HG03135 (cell line): ENCODE measurements at regions not wholly inside any gene's neighbourhood (a gene's known extent, or its start where the extent isn't known, plus 50 kb on each side); places are given as distances from the start of the nearest gene placed in this dataset.
"Not testable (repeated sequence)": the region's sequence is repeated elsewhere in the genome, so short reads cannot be mapped to it uniquely, and the experiment has no call there.

Experiments used
- ATAC-seq: cut with Tn5 transposase; IDR thresholded peaks from one replicate; pipeline ENCODE4 v1.9.1; 2021; ENCODE audit warnings: mild to moderate bottlenecking, moderate library complexity; ENCODE audit not compliant: unreplicated experiment

DNA sequence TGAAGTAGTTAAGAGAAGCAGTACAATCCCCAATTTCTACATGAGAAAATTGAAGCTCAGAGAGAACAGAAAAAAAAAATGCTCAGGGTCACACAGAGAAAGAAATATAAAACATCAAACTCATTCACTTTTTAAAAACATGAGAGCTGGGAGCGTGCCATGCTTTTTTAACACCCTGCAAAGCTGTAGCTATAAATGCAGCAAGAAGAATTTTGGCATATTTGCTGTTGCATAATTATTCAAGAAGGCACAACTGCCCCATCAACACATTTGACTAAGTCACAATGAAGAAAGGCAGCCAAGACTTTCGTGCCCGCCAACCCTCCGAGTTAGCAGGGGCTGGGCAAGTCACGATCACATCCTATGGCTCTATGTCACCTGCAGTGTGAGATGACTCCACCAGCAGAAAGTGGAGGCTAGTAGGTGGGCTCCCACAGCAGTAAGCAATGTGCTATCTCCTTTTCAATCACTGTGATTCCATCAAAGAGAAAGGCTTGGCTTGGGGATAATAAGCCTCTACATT lies 214.8 kb downstream of the DHX15 start:
- no peak for ATAC-seq

DNA sequence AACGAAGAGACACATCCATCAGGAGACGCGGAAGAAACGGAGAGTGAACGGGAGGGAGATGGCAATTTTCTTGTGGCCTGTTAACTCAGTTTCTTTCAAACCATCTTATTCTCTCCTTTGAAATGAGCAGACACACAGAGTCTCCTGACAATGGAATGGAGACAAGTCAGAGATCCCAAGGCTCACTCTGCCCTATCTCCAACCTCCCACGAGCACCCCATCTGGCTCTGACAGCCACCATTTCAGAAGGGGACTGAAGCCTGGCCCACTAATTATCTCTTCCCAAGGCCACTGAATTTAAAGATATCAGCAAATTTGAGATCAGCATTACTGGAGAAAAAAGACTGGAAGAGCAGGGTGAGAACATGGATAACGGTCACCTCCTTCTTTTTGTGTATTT lies 215.6 kb downstream of the DHX15 start:
- ATAC-seq: no peak

DNA sequence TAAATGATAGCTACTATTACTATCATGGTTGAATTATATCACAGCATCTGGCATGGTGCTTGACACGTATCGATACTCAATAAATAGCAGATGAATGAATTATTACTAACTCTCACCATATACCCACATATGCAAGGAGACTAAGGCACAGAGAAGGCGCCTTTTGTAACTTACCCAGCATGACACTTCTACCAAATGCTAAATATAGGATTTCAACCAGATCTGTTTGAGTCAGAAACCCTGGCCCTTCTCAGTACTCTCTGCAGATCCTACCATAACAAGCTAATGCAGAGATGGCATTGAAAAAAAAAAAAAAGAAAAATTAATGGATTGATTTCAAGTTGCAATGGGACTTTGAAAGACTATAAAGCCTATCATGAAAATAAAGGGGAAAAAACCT lies 219.5 kb downstream of the DHX15 start:
- ATAC-seq: no peak

DNA sequence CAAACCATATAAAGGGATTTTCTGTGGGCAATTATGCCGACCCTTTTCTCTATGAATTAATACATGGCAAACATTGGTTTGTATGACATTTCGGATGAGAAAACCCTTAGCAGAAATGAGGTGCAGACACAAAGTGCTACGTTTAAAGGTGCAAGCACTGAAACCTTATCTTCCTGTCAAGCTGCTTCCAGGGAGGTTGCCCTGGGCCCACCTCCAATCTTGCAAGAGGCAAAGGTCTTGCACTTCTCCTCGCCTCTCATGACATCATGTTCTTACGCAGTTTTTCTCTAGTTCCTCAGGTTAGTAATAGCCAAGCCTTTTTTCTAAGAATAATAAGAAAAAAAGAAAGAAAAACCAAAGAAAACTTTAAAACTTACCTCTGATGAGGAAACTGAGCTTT lies 220.1 kb downstream of the DHX15 start:
- ATAC-seq: no peak

DNA sequence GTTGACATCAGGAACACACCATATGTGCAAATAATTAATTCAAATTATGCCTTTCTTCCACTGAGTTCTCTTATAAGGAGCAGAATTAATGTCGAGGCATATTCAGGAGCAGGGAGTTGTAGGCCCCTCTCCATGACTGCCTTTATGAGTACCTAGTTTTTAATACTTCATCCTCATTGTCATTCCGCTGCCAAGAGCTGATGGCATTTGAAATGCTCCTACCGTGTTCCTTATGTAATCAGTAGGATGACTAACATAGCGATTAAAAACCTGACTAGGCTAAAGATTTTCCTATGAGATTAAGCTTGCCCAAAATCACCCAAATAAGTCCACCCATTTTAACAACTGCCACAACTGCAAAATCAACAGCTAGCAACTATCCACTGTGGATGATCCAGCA lies 220.6 kb downstream of the DHX15 start:
- no peak for ATAC-seq

DNA sequence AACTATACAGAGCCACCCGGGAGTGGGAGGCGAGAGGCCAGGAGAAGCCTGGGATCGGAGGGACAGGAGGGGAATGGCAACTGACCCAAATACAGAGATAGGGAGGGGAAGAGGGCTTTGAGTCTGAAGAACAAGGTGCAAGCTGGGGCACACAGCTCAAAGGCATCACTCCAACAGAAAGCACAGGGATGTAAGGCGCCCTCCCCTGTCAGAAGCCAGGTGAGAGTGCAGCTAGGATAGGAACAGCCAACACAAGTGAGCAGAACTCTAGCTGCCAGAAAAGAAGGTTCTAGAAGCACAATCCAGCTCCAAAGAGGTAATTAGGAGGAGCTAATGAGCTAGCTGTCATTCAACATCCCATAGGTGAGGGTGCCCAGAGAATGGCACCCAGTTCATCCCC lies 232.2 kb downstream of the DHX15 start:
- ATAC-seq: no peak

DNA sequence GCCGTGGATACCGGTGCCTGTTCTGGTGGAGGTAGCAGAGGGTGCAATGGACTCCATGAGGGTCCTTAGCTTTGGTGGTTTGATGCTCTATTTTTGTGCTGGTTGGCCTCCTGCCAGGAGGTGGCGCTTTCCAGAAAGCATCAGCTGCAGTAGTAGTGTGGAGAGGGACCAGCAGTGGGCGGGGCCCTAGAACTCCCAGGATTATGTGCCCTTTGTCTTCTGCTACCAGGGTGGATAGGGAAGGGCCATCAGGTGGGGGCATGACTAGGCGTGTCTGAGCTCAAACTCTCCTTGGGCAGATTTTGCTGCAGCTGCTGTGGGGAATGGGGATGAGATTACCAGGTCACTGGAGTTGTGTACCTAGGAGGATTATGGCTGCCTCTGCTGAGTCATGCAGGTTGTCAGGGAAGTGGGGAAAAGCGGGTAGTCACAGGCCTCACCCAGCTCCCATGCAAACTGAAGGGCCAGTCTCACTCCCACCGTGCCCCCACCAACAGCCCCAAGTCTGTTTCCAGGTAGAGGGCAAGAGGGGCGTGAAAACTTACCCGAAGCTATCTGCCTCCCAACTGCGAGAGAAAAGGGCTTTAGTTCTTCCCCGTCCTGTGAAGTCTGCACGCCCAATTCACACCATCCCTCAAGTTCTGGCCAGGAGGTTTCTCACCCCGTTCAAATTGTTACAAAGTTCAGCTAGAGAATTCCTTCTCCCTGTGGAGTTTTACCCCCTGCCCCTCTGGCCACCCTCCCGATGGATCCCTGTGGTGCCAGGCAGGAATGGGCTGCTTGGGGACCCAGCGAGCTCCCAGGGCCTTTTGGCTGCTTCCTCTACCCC lies 235.0 kb downstream of the DHX15 start:
- ATAC-seq: not testable (repeated sequence)

DNA sequence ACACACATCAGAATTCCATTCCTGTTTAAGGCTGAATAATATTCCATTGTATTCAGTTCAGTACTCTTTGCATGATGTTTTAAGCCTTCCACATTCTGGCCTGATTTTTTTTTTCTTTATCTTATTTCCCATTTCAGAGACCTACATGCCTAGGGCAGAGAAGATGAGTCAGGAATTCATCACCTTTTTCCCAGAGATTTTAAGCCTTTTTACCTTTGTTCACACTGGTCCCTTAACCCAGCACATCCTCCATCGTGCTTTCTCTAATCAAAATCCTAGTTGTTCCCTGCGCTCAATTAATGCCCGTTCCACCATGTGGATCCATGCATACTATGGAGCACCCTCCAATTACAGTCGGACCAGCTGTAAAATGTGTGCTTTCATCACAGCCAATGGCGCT lies 245.1 kb downstream of the DHX15 start:
- ATAC-seq: no peak

DNA sequence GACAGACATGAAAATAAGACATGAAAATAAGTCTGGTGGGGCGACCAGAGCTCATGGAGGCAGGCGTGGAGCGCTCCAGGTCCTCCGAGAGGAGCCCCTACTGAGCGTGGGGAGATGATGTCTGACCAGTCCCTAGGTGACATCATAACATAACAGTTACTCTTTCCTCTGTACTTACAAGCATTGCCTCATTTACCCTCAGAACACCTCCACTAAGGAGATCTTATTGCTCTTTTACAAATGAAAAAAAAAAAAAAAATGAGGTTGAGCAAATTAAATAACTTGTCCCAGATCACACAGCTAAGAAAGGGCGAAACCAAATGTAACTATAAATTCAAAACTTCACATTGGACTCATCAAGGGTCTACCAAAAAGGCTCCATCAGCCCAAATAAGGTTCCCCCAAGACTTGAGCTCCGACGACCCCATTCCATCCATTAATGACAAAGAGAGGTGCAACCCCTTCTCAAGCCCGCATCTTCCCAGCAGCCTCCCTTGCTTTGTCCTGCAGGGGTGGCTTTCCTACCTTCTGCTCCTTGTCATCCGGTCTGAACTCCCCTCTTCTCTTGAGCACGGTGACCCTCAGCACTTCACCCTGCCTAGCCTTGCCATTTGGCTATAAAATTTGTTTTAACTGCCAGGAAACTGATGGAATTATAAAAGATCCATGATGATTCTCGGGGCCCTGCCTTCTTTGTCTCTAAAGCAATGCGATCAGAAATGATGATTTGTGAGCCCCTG lies 246.7 kb downstream of the DHX15 start:
- no peak for ATAC-seq

DNA sequence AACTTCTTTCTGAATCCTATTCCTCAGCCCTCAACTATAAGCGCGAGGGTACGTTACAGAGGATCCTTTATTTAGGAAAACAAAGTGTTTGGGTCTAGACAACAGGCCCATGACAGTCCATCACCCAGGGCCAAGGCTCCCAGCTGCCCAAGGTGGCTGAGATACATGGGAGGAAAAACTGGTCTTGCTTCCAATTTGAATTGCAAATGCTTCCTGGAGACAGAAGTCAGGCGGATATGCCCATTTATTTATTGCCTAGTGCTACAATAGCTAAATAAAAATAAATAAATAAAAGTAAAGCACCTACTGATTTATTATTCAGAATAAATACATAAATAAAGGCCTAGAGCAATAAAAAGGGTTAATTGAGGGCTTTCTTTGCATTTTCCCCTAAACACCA lies 248.7 kb downstream of the DHX15 start:
- no peak for ATAC-seq

DNA sequence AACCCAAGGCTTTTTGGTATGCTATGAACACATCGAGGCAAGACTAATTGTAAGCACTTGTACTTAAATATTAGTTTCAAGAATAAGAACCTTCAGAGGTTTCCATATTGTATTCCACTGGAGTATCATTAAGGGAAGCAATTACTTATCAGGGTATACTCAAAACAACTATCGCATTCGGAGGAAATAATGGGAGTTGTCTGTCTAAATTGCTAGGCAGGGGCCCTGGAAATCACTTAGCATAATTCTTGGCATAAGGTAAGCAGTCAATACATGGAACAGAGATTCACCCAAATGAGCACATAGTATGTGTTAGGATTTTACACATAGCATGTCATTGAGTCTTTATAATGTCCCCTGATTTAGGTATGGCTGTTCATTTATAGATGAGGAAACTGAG lies 249.4 kb downstream of the DHX15 start:
- no peak for ATAC-seq

DNA sequence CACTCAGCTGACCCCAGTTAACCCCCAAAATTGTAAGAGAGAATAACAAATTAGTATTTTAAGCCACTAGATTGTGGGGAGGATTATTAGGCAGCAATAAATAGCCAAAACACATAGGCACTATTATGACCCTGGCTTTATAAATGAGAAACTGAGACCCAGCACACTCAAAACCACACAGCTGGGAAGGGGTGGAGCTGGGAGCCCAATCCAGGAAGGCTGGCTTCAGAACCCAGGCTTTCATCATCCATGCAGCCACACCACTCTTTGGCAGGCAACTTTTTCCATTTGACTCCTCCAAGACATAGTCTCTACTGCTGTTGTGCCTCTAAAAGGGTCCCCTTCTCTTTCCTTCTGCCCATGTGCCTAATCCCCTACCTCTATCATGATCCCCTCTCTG lies 253.8 kb downstream of the DHX15 start:
- no peak for ATAC-seq

DNA sequence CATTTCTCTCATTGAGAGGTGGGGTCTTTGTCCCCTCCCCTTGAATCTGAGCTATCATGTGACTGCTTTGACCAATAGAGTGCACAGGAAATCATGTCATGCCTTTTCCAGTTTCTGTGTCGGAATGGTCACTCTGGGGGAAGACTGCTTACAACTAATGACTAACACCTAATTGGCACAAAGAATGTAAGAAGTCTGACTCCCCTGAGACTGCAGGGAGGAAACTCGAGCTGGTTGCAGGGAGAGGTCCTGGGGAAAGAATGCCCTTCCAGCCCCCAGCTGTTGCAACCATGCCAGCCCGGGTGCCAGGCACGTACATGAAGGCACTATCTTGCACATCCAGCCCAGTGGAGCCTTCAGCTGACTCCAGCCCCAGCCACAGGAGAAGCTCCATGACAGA lies 254.2 kb downstream of the DHX15 start:
- no peak for ATAC-seq

DNA sequence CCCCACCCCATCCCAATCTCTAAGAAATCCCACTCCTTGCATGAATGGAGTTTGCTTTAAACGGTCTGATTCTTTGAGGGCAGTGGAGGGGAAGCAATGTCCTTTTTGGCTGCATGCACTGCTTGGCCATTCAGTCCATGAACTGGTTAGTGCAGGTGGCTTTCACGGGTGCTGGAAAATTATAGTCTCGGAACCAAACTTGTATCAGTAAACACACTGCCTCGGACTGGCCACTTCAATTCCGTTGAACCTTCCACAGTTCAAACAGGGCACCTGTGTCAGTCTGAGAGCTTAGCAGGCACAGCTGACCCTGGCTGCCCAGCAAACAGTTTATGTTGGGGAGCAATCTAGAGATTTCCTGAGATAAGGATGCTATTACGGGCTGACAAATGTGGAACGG lies 255.6 kb downstream of the DHX15 start:
- ATAC-seq: no peak

DNA sequence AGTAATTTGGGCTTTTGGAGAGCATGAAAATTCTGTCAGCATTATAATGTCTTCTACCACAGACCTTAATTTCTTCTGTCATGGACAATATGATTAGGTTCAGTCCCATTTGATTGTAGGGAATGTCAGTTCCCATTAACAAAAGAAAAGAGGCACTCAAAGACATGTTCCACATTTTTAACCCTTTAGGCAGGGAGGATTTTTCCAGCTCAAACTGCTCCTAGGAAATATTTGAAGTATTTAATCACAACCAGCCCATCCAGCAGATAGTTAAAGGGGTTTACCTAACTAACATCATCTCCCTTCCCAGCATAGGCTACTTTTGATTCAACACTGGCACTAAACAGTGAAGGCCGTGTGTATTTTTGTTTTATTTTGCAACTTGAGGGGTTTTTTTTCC lies 256.0 kb downstream of the DHX15 start:
- no peak for ATAC-seq

DNA sequence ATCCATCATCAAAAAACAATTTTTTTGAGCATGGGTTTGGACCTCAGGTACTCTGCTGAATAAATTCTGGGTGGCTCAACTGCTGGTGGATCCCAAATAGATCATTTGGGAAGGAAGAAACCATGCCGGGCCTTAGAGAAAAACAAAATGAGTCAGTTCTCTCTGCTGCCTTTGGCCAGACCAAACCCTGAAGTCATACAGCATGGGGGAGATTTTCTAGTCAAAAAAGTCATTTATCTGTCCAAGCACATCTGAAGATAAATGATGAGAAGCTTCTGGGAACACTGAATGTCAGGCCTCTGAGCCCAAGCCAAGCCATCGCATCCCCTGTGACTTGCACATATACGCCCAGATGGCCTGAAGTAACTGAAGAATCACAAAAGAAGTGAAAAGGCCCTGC lies 261.4 kb downstream of the DHX15 start:
- ATAC-seq: no peak

DNA sequence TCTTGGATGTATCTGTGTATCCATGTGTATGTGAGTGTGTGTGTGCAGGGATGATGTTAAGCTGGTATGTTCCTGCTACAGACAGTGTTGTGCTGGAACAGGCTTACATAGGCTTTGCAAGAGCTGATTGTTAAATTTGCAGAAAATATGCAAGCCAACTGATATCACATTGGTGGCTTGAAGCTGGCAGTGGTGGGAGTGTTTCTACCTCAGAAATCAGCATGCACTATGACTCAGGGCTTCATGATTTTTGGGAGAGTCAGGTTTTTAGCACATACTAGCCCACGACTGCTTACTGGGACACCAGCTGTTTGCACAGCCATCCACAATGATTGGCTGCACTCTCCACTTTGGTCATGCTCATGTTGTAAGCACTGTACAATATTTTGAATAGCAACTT lies 261.8 kb downstream of the DHX15 start:
- no peak for ATAC-seq

DNA sequence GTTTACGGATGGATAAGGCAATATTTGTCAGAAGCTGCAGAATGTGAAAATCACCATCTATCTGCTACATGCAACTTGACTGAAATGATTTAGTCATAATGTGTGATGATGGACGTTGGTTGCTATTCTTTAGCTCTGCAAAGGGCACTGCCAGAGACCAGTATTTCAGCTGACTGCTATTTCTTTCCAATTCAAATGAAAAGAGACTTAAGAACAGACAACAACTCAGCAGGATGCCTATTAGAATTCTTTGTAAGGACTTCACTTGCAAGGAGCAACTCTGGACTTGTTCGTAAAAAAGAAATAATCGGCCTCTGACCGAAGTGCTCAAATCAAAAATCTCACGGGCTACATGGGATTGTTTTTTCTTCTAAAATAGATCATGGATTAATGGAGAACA lies 262.7 kb downstream of the DHX15 start:
- ATAC-seq: no peak

DNA sequence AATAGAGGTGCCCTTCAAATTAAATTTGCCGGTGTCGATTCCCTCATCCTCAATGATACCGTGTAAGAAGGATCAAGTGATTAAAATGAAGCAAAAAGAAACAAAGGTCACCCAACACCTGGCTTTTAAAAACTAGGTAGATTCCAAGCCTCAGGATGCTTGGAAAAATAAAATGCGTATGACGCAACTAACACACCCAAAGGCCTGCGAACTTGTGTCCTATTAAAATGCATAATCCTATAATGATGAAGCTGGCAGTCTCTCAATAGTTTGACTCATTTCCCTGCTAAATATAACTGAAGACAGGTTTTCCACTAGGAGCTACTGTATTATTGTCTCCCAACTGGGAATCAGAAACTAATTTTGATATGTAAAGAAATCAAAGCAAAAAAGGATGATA lies 263.2 kb downstream of the DHX15 start:
- no peak for ATAC-seq

DNA sequence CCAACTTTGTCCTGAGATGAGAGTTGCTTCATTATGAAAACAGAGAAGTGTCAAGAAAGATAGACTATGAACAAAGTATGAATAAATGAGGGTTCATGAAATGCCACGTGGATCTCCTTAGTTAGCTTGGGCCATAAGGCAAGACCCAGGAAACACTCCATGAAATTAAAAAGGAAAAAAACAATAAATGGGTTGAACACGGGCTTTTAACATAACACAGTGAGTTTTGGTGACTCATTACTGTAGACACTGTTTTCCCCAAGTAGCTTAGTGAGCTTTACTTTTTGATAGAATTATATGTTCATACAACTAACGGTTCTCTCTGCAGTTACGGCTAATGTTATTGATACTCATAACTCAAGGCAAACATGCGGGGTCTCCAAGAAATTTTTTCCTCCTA lies 265.0 kb downstream of the DHX15 start:
- no peak for ATAC-seq

DNA sequence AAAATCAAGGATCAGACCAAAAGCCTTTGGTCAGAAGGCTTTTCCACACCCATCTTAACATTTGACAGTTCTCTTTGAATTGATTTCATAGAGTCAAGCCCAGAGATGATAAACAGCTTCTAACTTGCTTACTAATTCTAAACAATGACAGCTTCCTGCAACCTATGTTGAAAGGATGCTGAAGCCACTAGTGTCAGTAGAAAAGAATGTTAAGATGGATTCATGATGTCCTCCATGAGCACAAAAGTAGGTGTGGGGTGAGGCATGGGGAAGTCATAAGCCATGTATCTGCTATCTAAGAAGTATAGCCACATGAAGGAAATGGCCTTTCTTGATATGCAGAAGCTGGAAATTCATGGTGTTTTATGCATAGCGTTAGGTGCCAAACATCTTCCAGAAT lies 269.3 kb downstream of the DHX15 start:
- ATAC-seq: no peak

DNA sequence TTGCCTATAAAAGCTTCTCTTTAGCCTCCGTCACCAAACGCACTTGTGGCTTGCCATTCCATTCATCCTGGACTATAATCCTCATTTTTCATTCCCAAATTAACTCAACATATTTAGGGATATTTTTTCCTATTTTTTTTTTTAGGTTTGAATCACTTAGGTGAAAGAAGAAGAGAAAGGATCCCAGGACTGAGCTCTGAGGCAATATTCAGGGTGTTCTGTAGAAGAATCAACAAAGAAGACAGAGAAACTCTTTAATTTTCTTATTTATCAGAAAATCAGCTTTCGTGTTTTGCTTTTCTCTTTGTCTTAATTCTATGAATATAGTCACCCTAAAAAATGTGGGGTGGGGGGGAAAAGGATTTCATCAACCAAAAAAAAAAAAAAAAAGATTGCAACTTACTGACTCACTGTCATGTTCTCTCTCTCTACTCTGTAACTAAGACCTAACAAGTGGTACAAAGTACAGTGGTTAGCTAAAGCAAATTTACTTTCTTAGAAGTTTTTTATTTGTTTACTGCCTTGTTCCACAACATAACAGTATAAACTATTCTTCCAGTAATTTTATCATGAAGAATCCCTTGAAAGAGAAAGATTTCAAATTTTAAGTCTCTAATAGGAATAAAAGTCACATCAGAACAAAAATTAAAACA lies 272.0 kb downstream of the DHX15 start:
- no peak for ATAC-seq
